Left renal pelvis (tissue), 4 donors: ENCODE measurements at regions not wholly inside any gene's neighbourhood (a gene's known extent, or its start where the extent isn't known, plus 50 kb on each side); places are given as distances from the start of the nearest gene placed in this dataset.
"Not testable (repeated sequence)": the region's sequence is repeated elsewhere in the genome, so short reads cannot be mapped to it uniquely, and the experiment has no call there.

Experiments
- DNase-seq, 4 donors: peaks; one replicate each; pipeline ENCODE4 v3.0.0-alpha.2; 2013; ENCODE audit warnings: low read depth in 4 of 4, low spot score in 3 of 4

GRCh38 chr17:64773836-64774761, 112.0 kb upstream of the SMURF2 start:
- no peak for DNase-seq

- no peak for DNase-seq
These were observed 111.3 kb upstream of the SMURF2 start for GRCh38 chr17:64773386-64773835.

- no peak for DNase-seq
These were observed 110.8 kb upstream of the SMURF2 start for GRCh38 chr17:64772845-64773299.

- no peak for DNase-seq
These were observed 110.1 kb upstream of the SMURF2 start for GRCh38 chr17:64771980-64772844.

GRCh38 chr17:64769712-64770111, 107.6 kb upstream of the SMURF2 start:
- DNase-seq, result no peak

GRCh38 chr17:64767269-64767997, 105.3 kb upstream of the SMURF2 start:
- DNase-seq, result no peak

- DNase-seq, result no peak
These were observed 103.2 kb upstream of the SMURF2 start for GRCh38 chr17:64765191-64765889.

- DNase-seq, result no peak
These were observed 89.0 kb upstream of the SMURF2 start for GRCh38 chr17:64750891-64751677.

- no peak for DNase-seq
These were observed 88.4 kb upstream of the SMURF2 start for GRCh38 chr17:64750478-64750877.

GRCh38 chr17:64749306-64749705, 87.2 kb upstream of the SMURF2 start:
- no peak for DNase-seq

GRCh38 chr17:64747938-64748540, 85.9 kb upstream of the SMURF2 start:
- DNase-seq, result no peak

GRCh38 chr17:64742326-64742725, 80.2 kb upstream of the SMURF2 start:
- no peak for DNase-seq

- not testable (repeated sequence) for DNase-seq
These were observed 79.8 kb upstream of the SMURF2 start for GRCh38 chr17:64741916-64742315.

GRCh38 chr17:64741038-64741641, 79.0 kb upstream of the SMURF2 start:
- no peak for DNase-seq

- DNase-seq, result no peak
These were observed 77.4 kb upstream of the SMURF2 start for GRCh38 chr17:64739316-64740058.

- DNase-seq, result no peak
These were observed 74.8 kb upstream of the SMURF2 start for GRCh38 chr17:64736804-64737492.

- DNase-seq, result no peak
These were observed 70.4 kb upstream of the SMURF2 start for GRCh38 chr17:64732336-64733006.
